GM21786 (cell line): ENCODE measurements at regions not wholly inside any gene's neighbourhood (a gene's known extent, or its start where the extent isn't known, plus 50 kb on each side); places are given as distances from the start of the nearest gene placed in this dataset.
"Not testable (repeated sequence)": the region's sequence is repeated elsewhere in the genome, so short reads cannot be mapped to it uniquely, and the experiment has no call there.

Source experiments
- ATAC-seq: cut with Tn5 transposase; IDR thresholded peaks from one replicate; pipeline ENCODE4 v1.9.1; 2021; ENCODE audit not compliant: unreplicated experiment

GRCh38 chr4:72690771-72691170 lies 121.8 kb upstream of the ADAMTS3 start:
- ATAC-seq, result no peak

GRCh38 chr4:72689923-72690322 lies 120.9 kb upstream of the ADAMTS3 start:
- no peak for ATAC-seq

- not testable (repeated sequence) for ATAC-seq
Measured at GRCh38 chr4:72686390-72686789, 117.4 kb upstream of the ADAMTS3 start.

GRCh38 chr4:72679666-72680065 lies 110.6 kb upstream of the ADAMTS3 start:
- no peak for ATAC-seq

- ATAC-seq, result no peak
Measured at GRCh38 chr4:72677886-72678285, 108.9 kb upstream of the ADAMTS3 start.

- no peak for ATAC-seq
Measured at GRCh38 chr4:72677265-72677664, 108.2 kb upstream of the ADAMTS3 start.

GRCh38 chr4:72671980-72672379 lies 103.0 kb upstream of the ADAMTS3 start:
- no peak for ATAC-seq

GRCh38 chr4:72670521-72670920 lies 101.5 kb upstream of the ADAMTS3 start:
- no peak for ATAC-seq

GRCh38 chr4:72666910-72667309 lies 97.9 kb upstream of the ADAMTS3 start:
- ATAC-seq, result no peak

- no peak for ATAC-seq
Measured at GRCh38 chr4:72665171-72665968, 96.3 kb upstream of the ADAMTS3 start.

- no peak for ATAC-seq
Measured at GRCh38 chr4:72663828-72664227, 94.8 kb upstream of the ADAMTS3 start.

- no peak for ATAC-seq
Measured at GRCh38 chr4:72661830-72662229, 92.8 kb upstream of the ADAMTS3 start.

GRCh38 chr4:72641611-72642010 lies 72.6 kb upstream of the ADAMTS3 start:
- no peak for ATAC-seq

GRCh38 chr4:72636866-72637265 lies 67.8 kb upstream of the ADAMTS3 start:
- ATAC-seq, result not testable (repeated sequence)

GRCh38 chr4:72635931-72636330 lies 66.9 kb upstream of the ADAMTS3 start:
- not testable (repeated sequence) for ATAC-seq

- not testable (repeated sequence) for ATAC-seq
Measured at GRCh38 chr4:72632253-72632652, 63.2 kb upstream of the ADAMTS3 start.

- ATAC-seq, result no peak
Measured at GRCh38 chr4:72631296-72631695, 62.3 kb upstream of the ADAMTS3 start.

- no peak for ATAC-seq
Measured at GRCh38 chr4:72629540-72629939, 60.5 kb upstream of the ADAMTS3 start.

- no peak for ATAC-seq
Measured at GRCh38 chr4:72627723-72628122, 58.7 kb upstream of the ADAMTS3 start.
